ENCODE measurements at regions not wholly inside any gene's neighbourhood (a gene's known extent, or its start where the extent isn't known, plus 50 kb on each side); places are given as distances from the start of the nearest gene placed in this dataset.

GRCh38 chr18:30588673-30589164, 453.8 kb downstream of the DSC3 start:
- no peak overlapping the region for H3K27ac ChIP-seq (ENCODE audit: low read depth in 2 of 2, low read length in 2 of 2)
- no peaks in the 10 kb centered on the region for H3K27me3 ChIP-seq (ENCODE audit: control insufficient read depth in 2 of 2, insufficient read depth in 2 of 2, low read length in 2 of 2)
- H3K9me3 ChIP-seq (ENCODE audit: control insufficient read depth in 2 of 2, low read length in 2 of 2) = no peaks in the 10 kb centered on the region
- no peak overlapping the region for H3K4me3 ChIP-seq (ENCODE audit: low read length in 2 of 2)
- H3K36me3 ChIP-seq (ENCODE audit: control insufficient read depth in 2 of 2, insufficient read depth in 2 of 2, low read length in 2 of 2) = no peaks in the 10 kb centered on the region
- no peak overlapping the region for H3K9ac ChIP-seq (ENCODE audit: low read depth in 1 of 2, low read length in 2 of 2)
- no peaks in the 10 kb centered on the region for H3K4me1 ChIP-seq (ENCODE audit: control insufficient read depth in 2 of 2, insufficient read depth in 2 of 2, low read length in 2 of 2)

GRCh38 chr18:30583768-30584167, 458.8 kb downstream of the DSC3 start:
- H3K9me3 ChIP-seq (ENCODE audit: control insufficient read depth in 2 of 2, low read length in 2 of 2) = no peaks in the 10 kb centered on the region
- no peak overlapping the region for H3K9ac ChIP-seq (ENCODE audit: low read depth in 1 of 2, low read length in 2 of 2)
- H3K27me3 ChIP-seq (ENCODE audit: control insufficient read depth in 2 of 2, insufficient read depth in 2 of 2, low read length in 2 of 2) = no peaks in the 10 kb centered on the region
- H3K4me1 ChIP-seq (ENCODE audit: control insufficient read depth in 2 of 2, insufficient read depth in 2 of 2, low read length in 2 of 2) = no peaks in the 10 kb centered on the region
- no peak overlapping the region for H3K4me3 ChIP-seq (ENCODE audit: low read length in 2 of 2)
- no peak overlapping the region for H3K27ac ChIP-seq (ENCODE audit: low read depth in 2 of 2, low read length in 2 of 2)
- no peaks in the 10 kb centered on the region for H3K36me3 ChIP-seq (ENCODE audit: control insufficient read depth in 2 of 2, insufficient read depth in 2 of 2, low read length in 2 of 2)

- Histone ChIP-seq H3K4me3 (ENCODE audit: low read length in 2 of 2) (no peak overlapping the region), H3K9me3 (ENCODE audit: control insufficient read depth in 2 of 2, low read length in 2 of 2) (no peaks in the 10 kb centered on the region), H3K36me3 (ENCODE audit: control insufficient read depth in 2 of 2, insufficient read depth in 2 of 2, low read length in 2 of 2) (no peaks in the 10 kb centered on the region), H3K27me3 (ENCODE audit: control insufficient read depth in 2 of 2, insufficient read depth in 2 of 2, low read length in 2 of 2) (no peaks in the 10 kb centered on the region), H3K9ac (ENCODE audit: low read depth in 1 of 2, low read length in 2 of 2) (no peak overlapping the region), H3K27ac (ENCODE audit: low read depth in 2 of 2, low read length in 2 of 2) (no peak overlapping the region), H3K4me1 (ENCODE audit: control insufficient read depth in 2 of 2, insufficient read depth in 2 of 2, low read length in 2 of 2) (no peaks in the 10 kb centered on the region)
These were observed 460.5 kb downstream of the DSC3 start for GRCh38 chr18:30582078-30582477.

DNA sequence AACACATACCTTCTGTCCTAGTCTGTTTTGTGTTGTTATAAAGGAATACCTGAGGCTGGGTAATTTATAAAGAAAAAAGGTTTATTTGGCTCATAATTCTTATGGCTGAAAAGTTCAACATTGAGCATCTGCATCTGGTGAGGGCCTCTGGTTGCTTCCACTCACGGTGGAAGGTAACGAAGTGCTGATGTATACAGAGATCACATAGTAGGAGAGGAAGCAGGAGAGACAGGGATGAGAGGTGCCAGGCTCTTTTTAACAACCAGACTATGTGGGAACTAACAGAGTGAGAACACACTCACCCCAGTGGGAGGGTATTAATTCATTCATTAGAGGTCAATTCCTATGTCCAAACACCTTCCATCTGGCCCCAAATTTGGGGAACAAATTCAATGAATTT, 463.8 kb downstream of the DSC3 start:
- Histone ChIP-seq H3K36me3 (ENCODE audit: control insufficient read depth in 2 of 2, insufficient read depth in 2 of 2, low read length in 2 of 2) (no peaks in the 10 kb centered on the region), H3K4me3 (ENCODE audit: low read length in 2 of 2) (no peak overlapping the region)

GRCh38 chr18:30572214-30572613, 470.3 kb downstream of the DSC3 start:
- Histone ChIP-seq H3K4me1 (ENCODE audit: control insufficient read depth in 2 of 2, insufficient read depth in 2 of 2, low read length in 2 of 2) (no peaks in the 10 kb centered on the region), H3K27ac (ENCODE audit: low read depth in 2 of 2, low read length in 2 of 2) (no peak overlapping the region)

More for the DNA sequence above, 463.8 kb downstream of the DSC3 start:
- H3K27ac ChIP-seq (ENCODE audit: low read depth in 2 of 2, low read length in 2 of 2) = no peak overlapping the region
- H3K4me1 ChIP-seq (ENCODE audit: control insufficient read depth in 2 of 2, insufficient read depth in 2 of 2, low read length in 2 of 2) = no peaks in the 10 kb centered on the region
- no peak overlapping the region for H3K9ac ChIP-seq (ENCODE audit: low read depth in 1 of 2, low read length in 2 of 2)
- H3K27me3 ChIP-seq (ENCODE audit: control insufficient read depth in 2 of 2, insufficient read depth in 2 of 2, low read length in 2 of 2) = no peaks in the 10 kb centered on the region
- H3K9me3 ChIP-seq (ENCODE audit: control insufficient read depth in 2 of 2, low read length in 2 of 2) = no peaks in the 10 kb centered on the region

DNA sequence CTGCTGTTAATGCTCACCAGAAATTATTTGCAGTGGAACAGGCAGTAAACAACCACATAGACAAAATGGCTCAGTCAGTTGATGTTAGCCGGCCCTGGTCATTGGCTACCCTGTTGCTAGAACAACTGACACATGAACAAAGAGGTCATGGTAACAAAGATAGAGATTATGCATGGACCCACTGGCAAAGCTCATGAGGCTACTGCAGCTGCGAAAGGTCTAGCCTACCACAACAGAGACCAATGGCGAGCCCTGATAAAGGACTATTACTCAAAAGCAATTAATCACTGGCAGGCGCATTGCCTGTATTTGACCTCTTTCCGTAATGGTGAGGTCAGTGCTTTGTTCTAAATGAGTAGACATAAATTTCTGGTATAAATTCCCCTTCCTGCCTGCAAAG, 474.2 kb downstream of the DSC3 start:
- Histone ChIP-seq H3K4me3 (ENCODE audit: low read length in 2 of 2) (no peak overlapping the region), H3K9me3 (ENCODE audit: control insufficient read depth in 2 of 2, low read length in 2 of 2) (no peaks in the 10 kb centered on the region), H3K27me3 (ENCODE audit: control insufficient read depth in 2 of 2, insufficient read depth in 2 of 2, low read length in 2 of 2) (no peaks in the 10 kb centered on the region), H3K9ac (ENCODE audit: low read depth in 1 of 2, low read length in 2 of 2) (no peak overlapping the region), H3K36me3 (ENCODE audit: control insufficient read depth in 2 of 2, insufficient read depth in 2 of 2, low read length in 2 of 2) (no peaks in the 10 kb centered on the region), H3K4me1 (ENCODE audit: control insufficient read depth in 2 of 2, insufficient read depth in 2 of 2, low read length in 2 of 2) (no peaks in the 10 kb centered on the region), H3K27ac (ENCODE audit: low read depth in 2 of 2, low read length in 2 of 2) (no peak overlapping the region)

More at GRCh38 chr18:30572214-30572613, 470.3 kb downstream of the DSC3 start:
- Histone ChIP-seq H3K36me3 (ENCODE audit: control insufficient read depth in 2 of 2, insufficient read depth in 2 of 2, low read length in 2 of 2) (no peaks in the 10 kb centered on the region), H3K9me3 (ENCODE audit: control insufficient read depth in 2 of 2, low read length in 2 of 2) (no peaks in the 10 kb centered on the region), H3K27me3 (ENCODE audit: control insufficient read depth in 2 of 2, insufficient read depth in 2 of 2, low read length in 2 of 2) (no peaks in the 10 kb centered on the region), H3K9ac (ENCODE audit: low read depth in 1 of 2, low read length in 2 of 2) (no peak overlapping the region), H3K4me3 (ENCODE audit: low read length in 2 of 2) (no peak overlapping the region)

- Histone ChIP-seq H3K4me1 (ENCODE audit: control insufficient read depth in 2 of 2, insufficient read depth in 2 of 2, low read length in 2 of 2) (no peaks in the 10 kb centered on the region), H3K9me3 (ENCODE audit: control insufficient read depth in 2 of 2, low read length in 2 of 2) (no peaks in the 10 kb centered on the region), H3K27me3 (ENCODE audit: control insufficient read depth in 2 of 2, insufficient read depth in 2 of 2, low read length in 2 of 2) (no peaks in the 10 kb centered on the region), H3K27ac (ENCODE audit: low read depth in 2 of 2, low read length in 2 of 2) (no peak overlapping the region), H3K4me3 (ENCODE audit: low read length in 2 of 2) (no peak overlapping the region), H3K9ac (ENCODE audit: low read depth in 1 of 2, low read length in 2 of 2) (no peak overlapping the region), H3K36me3 (ENCODE audit: control insufficient read depth in 2 of 2, insufficient read depth in 2 of 2, low read length in 2 of 2) (no peaks in the 10 kb centered on the region)
These were observed 475.7 kb downstream of the DSC3 start for GRCh38 chr18:30566877-30567276.

GRCh38 chr18:30562231-30562630, 480.3 kb downstream of the DSC3 start:
- no peak overlapping the region for H3K27ac ChIP-seq (ENCODE audit: low read depth in 2 of 2, low read length in 2 of 2)
- no peaks in the 10 kb centered on the region for H3K4me1 ChIP-seq (ENCODE audit: control insufficient read depth in 2 of 2, insufficient read depth in 2 of 2, low read length in 2 of 2)
- no peaks in the 10 kb centered on the region for H3K36me3 ChIP-seq (ENCODE audit: control insufficient read depth in 2 of 2, insufficient read depth in 2 of 2, low read length in 2 of 2)
- no peaks in the 10 kb centered on the region for H3K9me3 ChIP-seq (ENCODE audit: control insufficient read depth in 2 of 2, low read length in 2 of 2)
- H3K9ac ChIP-seq (ENCODE audit: low read depth in 1 of 2, low read length in 2 of 2) = no peak overlapping the region
- no peaks in the 10 kb centered on the region for H3K27me3 ChIP-seq (ENCODE audit: control insufficient read depth in 2 of 2, insufficient read depth in 2 of 2, low read length in 2 of 2)
- H3K4me3 ChIP-seq (ENCODE audit: low read length in 2 of 2) = no peak overlapping the region

DNA sequence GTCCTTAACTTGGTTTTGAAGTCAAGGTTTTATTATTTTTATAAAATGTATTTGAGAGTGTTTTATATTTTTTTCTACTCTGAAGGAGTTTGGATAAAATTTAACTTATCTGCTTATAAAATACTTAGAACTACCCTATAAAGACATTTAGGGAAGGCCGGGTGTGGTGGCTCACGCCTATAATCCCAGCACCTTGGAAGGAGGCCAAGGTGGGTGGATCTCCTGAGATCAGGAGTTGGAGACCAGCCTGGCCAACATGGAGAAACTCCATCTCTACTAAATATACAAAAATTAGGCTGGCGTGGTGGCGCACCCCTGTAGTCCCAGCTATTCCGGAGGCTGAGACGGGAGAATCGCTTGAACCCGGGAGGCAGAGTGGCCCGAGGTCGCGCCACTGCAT, 486.4 kb downstream of the DSC3 start:
- no peak overlapping the region for H3K9ac ChIP-seq (ENCODE audit: low read depth in 1 of 2, low read length in 2 of 2)
- H3K4me1 ChIP-seq (ENCODE audit: control insufficient read depth in 2 of 2, insufficient read depth in 2 of 2, low read length in 2 of 2) = peaks cover 0 to 2% of the 10 kb centered on the region in 2 donors
- no peaks in the 10 kb centered on the region for H3K36me3 ChIP-seq (ENCODE audit: control insufficient read depth in 2 of 2, insufficient read depth in 2 of 2, low read length in 2 of 2)
- no peaks in the 10 kb centered on the region for H3K27me3 ChIP-seq (ENCODE audit: control insufficient read depth in 2 of 2, insufficient read depth in 2 of 2, low read length in 2 of 2)
- no peaks in the 10 kb centered on the region for H3K9me3 ChIP-seq (ENCODE audit: control insufficient read depth in 2 of 2, low read length in 2 of 2)
- no peak overlapping the region for H3K27ac ChIP-seq (ENCODE audit: low read depth in 2 of 2, low read length in 2 of 2)
- H3K4me3 ChIP-seq (ENCODE audit: low read length in 2 of 2) = no peak overlapping the region

DNA sequence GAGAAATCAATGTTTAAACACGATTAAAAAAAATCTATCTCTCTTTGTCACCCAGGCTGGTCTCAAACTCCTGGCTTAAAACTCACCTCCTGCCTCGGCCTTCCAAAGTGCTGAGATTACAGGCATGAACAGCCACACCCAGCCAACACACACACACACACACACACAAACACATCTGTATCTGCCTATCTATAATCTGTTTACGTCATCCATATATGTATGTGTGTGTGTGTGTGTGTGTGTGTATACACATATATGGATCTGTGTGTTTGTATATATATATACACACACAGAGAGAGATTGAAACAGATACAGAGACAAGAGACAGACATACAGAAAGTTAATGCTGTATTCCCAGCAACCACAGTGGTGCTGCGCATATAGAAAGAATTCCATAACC, 497.1 kb downstream of the DSC3 start:
- Histone ChIP-seq H3K9me3 (ENCODE audit: control insufficient read depth in 2 of 2, low read length in 2 of 2) (no peaks in the 10 kb centered on the region), H3K27ac (ENCODE audit: low read depth in 2 of 2, low read length in 2 of 2) (no peak overlapping the region), H3K36me3 (ENCODE audit: control insufficient read depth in 2 of 2, insufficient read depth in 2 of 2, low read length in 2 of 2) (no peaks in the 10 kb centered on the region), H3K27me3 (ENCODE audit: control insufficient read depth in 2 of 2, insufficient read depth in 2 of 2, low read length in 2 of 2) (no peaks in the 10 kb centered on the region), H3K9ac (ENCODE audit: low read depth in 1 of 2, low read length in 2 of 2) (no peak overlapping the region), H3K4me3 (ENCODE audit: low read length in 2 of 2) (no peak overlapping the region), H3K4me1 (ENCODE audit: control insufficient read depth in 2 of 2, insufficient read depth in 2 of 2, low read length in 2 of 2) (no peaks in the 10 kb centered on the region)

DNA sequence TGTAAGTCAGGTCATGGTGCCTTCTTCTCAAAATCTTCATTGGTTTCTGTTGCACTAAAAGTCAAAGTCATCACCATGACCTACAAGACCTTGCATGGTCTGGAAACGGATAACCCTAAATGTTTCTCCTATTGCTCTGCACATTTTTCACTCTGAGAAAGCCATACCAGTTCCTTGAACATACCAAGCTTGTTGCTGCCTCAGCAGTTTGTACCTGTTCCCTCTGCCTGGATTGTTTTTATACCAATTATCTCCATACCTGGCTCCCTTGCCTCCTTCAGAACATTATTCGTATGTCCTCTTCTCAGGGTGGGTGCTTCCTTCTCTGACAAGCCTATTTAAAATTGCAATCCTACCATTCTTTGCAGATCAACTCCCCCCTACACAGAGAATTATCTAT, 498.4 kb downstream of the DSC3 start:
- H3K9ac ChIP-seq (ENCODE audit: low read depth in 1 of 2, low read length in 2 of 2) = no peak overlapping the region
- H3K27ac ChIP-seq (ENCODE audit: low read depth in 2 of 2, low read length in 2 of 2) = no peak overlapping the region
- H3K36me3 ChIP-seq (ENCODE audit: control insufficient read depth in 2 of 2, insufficient read depth in 2 of 2, low read length in 2 of 2) = no peaks in the 10 kb centered on the region
- no peaks in the 10 kb centered on the region for H3K9me3 ChIP-seq (ENCODE audit: control insufficient read depth in 2 of 2, low read length in 2 of 2)
- no peak overlapping the region for H3K4me3 ChIP-seq (ENCODE audit: low read length in 2 of 2)
- H3K27me3 ChIP-seq (ENCODE audit: control insufficient read depth in 2 of 2, insufficient read depth in 2 of 2, low read length in 2 of 2) = no peaks in the 10 kb centered on the region
- no peaks in the 10 kb centered on the region for H3K4me1 ChIP-seq (ENCODE audit: control insufficient read depth in 2 of 2, insufficient read depth in 2 of 2, low read length in 2 of 2)

Measured in mucosa of rectum (tissue), 2 donors.